H9 (cell line): ENCODE measurements at regions not wholly inside any gene's neighbourhood (a gene's known extent, or its start where the extent isn't known, plus 50 kb on each side); places are given as distances from the start of the nearest gene placed in this dataset.

ENCODE experiments used
- DNase-seq: peaks from one replicate; pipeline ENCODE4 v3.0.0-alpha.2; 2017
- H2AFZ ChIP-seq: one replicate; pipeline ENCODE4 v1.6.1; 2013; ENCODE audit warnings: mild to moderate bottlenecking, low read length, control low read depth, moderate library complexity
- H2AK5ac ChIP-seq: 2 replicates; pipeline ENCODE4 v1.6.1; 2013; ENCODE audit warnings: low read length, control low read depth, mixed read lengths; ENCODE audit not compliant: insufficient read length
- H2BK120ac ChIP-seq: one replicate; pipeline ENCODE4 v1.6.1; 2013; ENCODE audit warnings: low read depth, mild to moderate bottlenecking, low read length, control low read depth, inconsistent platforms; ENCODE audit not compliant: poor library complexity, severe bottlenecking
- H2BK12ac ChIP-seq: 2 replicates; pipeline ENCODE4 v1.6.1; 2013; ENCODE audit warnings: low read length, control low read depth, mixed read lengths, low read depth; ENCODE audit not compliant: insufficient read length
- H2BK15ac ChIP-seq: 2 replicates; pipeline ENCODE4 v1.6.1; 2013; ENCODE audit warnings: low read depth, low read length, control low read depth
- H2BK20ac ChIP-seq: one replicate; pipeline ENCODE4 v1.6.1; 2013; ENCODE audit warnings: low read depth, mild to moderate bottlenecking, low read length, control low read depth, inconsistent platforms; ENCODE audit not compliant: poor library complexity, severe bottlenecking
- H2BK5ac ChIP-seq: 2 replicates; pipeline ENCODE4 v1.6.1; 2013; ENCODE audit warnings: low read length, control low read depth, mixed read lengths; ENCODE audit not compliant: insufficient read length
- H3K14ac ChIP-seq: 2 replicates; pipeline ENCODE4 v1.6.1; 2013; ENCODE audit warnings: low read length, control low read depth; ENCODE audit not compliant: insufficient read depth
- H3K18ac ChIP-seq: 2 replicates; pipeline ENCODE4 v1.6.1; 2013; ENCODE audit warnings: low read depth, mild to moderate bottlenecking, mixed read lengths, low read length, control low read depth; ENCODE audit not compliant: insufficient read length
- H3K23ac ChIP-seq: 2 replicates; pipeline ENCODE4 v1.6.1; 2013; ENCODE audit warnings: low read length, control low read depth, mixed read lengths, low read depth; ENCODE audit not compliant: insufficient read length
- H3K23me2 ChIP-seq: 2 replicates; pipeline ENCODE4 v1.6.1; 2013; ENCODE audit warnings: low read depth, mild to moderate bottlenecking, mixed read lengths, low read length, control low read depth; ENCODE audit not compliant: insufficient read length, poor library complexity, severe bottlenecking
- H3K27ac ChIP-seq: 2 replicates; pipeline ENCODE4 v1.5.1; 2013; ENCODE audit warnings: low read length, control low read depth, mixed read lengths, low read depth; ENCODE audit not compliant: insufficient read length
- H3K27me3 ChIP-seq: 2 replicates; pipeline ENCODE4 v1.6.1; 2013; ENCODE audit warnings: low read length, control low read depth, inconsistent platforms; ENCODE audit not compliant: insufficient read depth
- H3K4ac ChIP-seq: 2 replicates; pipeline ENCODE4 v1.6.1; 2013; ENCODE audit warnings: low read depth, mild to moderate bottlenecking, control low read depth, inconsistent platforms, low read length, moderate library complexity
- H3K4me1 ChIP-seq: 2 replicates; pipeline ENCODE4 v1.6.1; 2013; ENCODE audit warnings: low read length, control low read depth, inconsistent platforms; ENCODE audit not compliant: insufficient read depth
- H3K4me2 ChIP-seq: 2 replicates; pipeline ENCODE4 v1.6.1; 2013; ENCODE audit warnings: low read length, control low read depth, mixed read lengths; ENCODE audit not compliant: insufficient read length, insufficient read depth
- H3K56ac ChIP-seq: 2 replicates; pipeline ENCODE4 v1.6.1; 2013; ENCODE audit warnings: low read depth, mild to moderate bottlenecking, mixed read lengths, low read length, control low read depth; ENCODE audit not compliant: insufficient read length
- H3K79me1 ChIP-seq: 2 replicates; pipeline ENCODE4 v1.6.1; 2013; ENCODE audit warnings: low read depth, mild to moderate bottlenecking, moderate library complexity, low read length, control low read depth, inconsistent platforms; ENCODE audit not compliant: insufficient read depth, poor library complexity, severe bottlenecking
- H3K79me2 ChIP-seq: 2 replicates; pipeline ENCODE4 v1.6.1; 2013; ENCODE audit warnings: low read length, control low read depth, inconsistent platforms; ENCODE audit not compliant: insufficient read depth
- H3K9ac ChIP-seq: 2 replicates; pipeline ENCODE4 v1.6.1; 2013; ENCODE audit warnings: low read length, control low read depth, mixed read lengths; ENCODE audit not compliant: insufficient read length; ENCODE audit errors: extremely low read depth
- H3K9me3 ChIP-seq: one replicate; pipeline ENCODE4 v1.6.1; 2013; ENCODE audit warnings: low read depth, low read length, inconsistent platforms; ENCODE audit not compliant: control insufficient read depth
- H3T11ph ChIP-seq: one replicate; pipeline ENCODE4 v1.6.1; 2013; ENCODE audit warnings: mild to moderate bottlenecking, low read length, control low read depth, inconsistent platforms
- H4K20me1 ChIP-seq: one replicate; pipeline ENCODE4 v1.6.1; 2013; ENCODE audit not compliant: control insufficient read depth, insufficient read length, insufficient read depth
- H4K5ac ChIP-seq: 2 replicates; pipeline ENCODE4 v1.6.1; 2013; ENCODE audit warnings: low read depth, mild to moderate bottlenecking, mixed read lengths, low read length, control low read depth; ENCODE audit not compliant: insufficient read length
- H4K8ac ChIP-seq: replicated peaks from 2 replicates; pipeline ENCODE4 v1.6.1; 2013; ENCODE audit warnings: low read length, control low read depth, mixed read lengths, low read depth; ENCODE audit not compliant: insufficient read length
- H4K91ac ChIP-seq: 2 replicates; pipeline ENCODE4 v1.6.1; 2013; ENCODE audit warnings: low read depth, mild to moderate bottlenecking, moderate library complexity, mixed read lengths, low read length, control low read depth; ENCODE audit not compliant: insufficient read length
- H3K27ac Mint-ChIP-seq, 3 experiments: 2 replicates in 2 of 3; 3 replicates in 1 of 3; pipeline ENCODE4 v1.8.0; 2020 to 2021; ENCODE audit warnings: mixed read lengths in 3 of 3, mild to moderate bottlenecking in 1 of 3, moderate library complexity in 1 of 3
- H3K27me3 Mint-ChIP-seq: 2 replicates; pipeline ENCODE4 v1.8.0; 2021; ENCODE audit warnings: low read depth, mild to moderate bottlenecking, moderate library complexity, mixed read lengths
- H3K36me3 Mint-ChIP-seq, 3 experiments: 2 replicates in 2 of 3; 3 replicates in 1 of 3; pipeline ENCODE4 v1.8.0; 2020 to 2021; ENCODE audit warnings: low read depth in 3 of 3, mixed read lengths in 3 of 3; ENCODE audit not compliant: insufficient read depth in 1 of 3
- H3K4me1 Mint-ChIP-seq, 2 experiments: 2 replicates each; pipeline ENCODE4 v1.8.0; 2020; ENCODE audit warnings: mixed read lengths in 2 of 2
- H3K4me3 Mint-ChIP-seq, 2 experiments: 2 replicates in 1 of 2; 3 replicates in 1 of 2; pipeline ENCODE4 v1.8.0; 2020 to 2021; ENCODE audit warnings: mild to moderate bottlenecking in 2 of 2, mixed read lengths in 2 of 2, moderate library complexity in 1 of 2
- H3K9me3 Mint-ChIP-seq, 2 experiments: 2 replicates in 1 of 2; 3 replicates in 1 of 2; pipeline ENCODE4 v1.8.0; 2020; ENCODE audit warnings: mild to moderate bottlenecking in 2 of 2, mixed read lengths in 2 of 2, moderate library complexity in 1 of 2
- CTCF ChIP-seq: fragments of 200-600 bp; sonication (generic); conservative IDR thresholded peaks from 3 replicates; pipeline ENCODE4 v1.8.0; 2021; ENCODE audit warnings: antibody characterized with exemption, mild to moderate bottlenecking
- WGBS: extraction: QIAGEN DNeasy Blood & Tissue Kit; methylation state at CpG from one replicate; pipeline ENCODE4 v1.1.7; 2013; ENCODE audit warnings: missing lambda C conversion rate, low lambda C conversion rate, mixed read lengths; ENCODE audit not compliant: insufficient read length; ENCODE audit errors: extremely low coverage; 5-methylcytosine and 5-hydroxymethylcytosine counted together

GRCh38 chr12:93078577-93078976 is 149.5 kb upstream of the EEA1 start:
- Histone ChIP-seq H2BK12ac (no peak overlapping the region), H2AFZ (no peak overlapping the region), H3K14ac (no peak overlapping the region), H3K27me3 (no peaks in the 10 kb centered on the region; the same call in 1 of the 2 replicates), H3K56ac (no peak overlapping the region), H3K9ac (no peak overlapping the region), H3K23ac (no peak overlapping the region), H2BK15ac (no peak overlapping the region), H3K79me1 (no peaks in the 10 kb centered on the region), H2BK20ac (peak overlapping the region; percentile 78), H2BK5ac (no peak overlapping the region), H3K27ac (no peak overlapping the region), H3K4me2 (no peak overlapping the region), H3K9me3 (no peaks in the 10 kb centered on the region), H4K20me1 (no peaks in the 10 kb centered on the region), H4K5ac (no peak overlapping the region), H3K4me1 (peaks cover 27% of the 10 kb centered on the region), H3T11ph (no peak overlapping the region), H3K4ac (no peak overlapping the region), H3K18ac (no peak overlapping the region), H3K79me2 (no peaks in the 10 kb centered on the region), H4K8ac (no peak overlapping the region), H4K91ac (no peak overlapping the region), H3K23me2 (no peaks in the 10 kb centered on the region), H2AK5ac (no peak overlapping the region), H2BK120ac (no peak overlapping the region)
- Mint-ChIP-seq H3K36me3 (peaks cover 0 to 12% (median 10%) of the 10 kb centered on the region in 3 experiments; a peak in 5 of 7 replicates), H3K27ac (no peak overlapping the region), H3K27me3 (peaks cover 16% of the 10 kb centered on the region), H3K9me3 (peaks cover 4 to 7% of the 10 kb centered on the region in 2 experiments; a peak in 3 of 5 replicates), H3K4me3 (no peak overlapping the region), H3K4me1 (peaks cover 48 to 65% of the 10 kb centered on the region in 2 experiments)
- WGBS: no CpG with 5 or more reads among the region's 8 CpGs
- no peak for TF ChIP-seq CTCF
- no peak for DNase-seq
